WTC11 (cell line): ENCODE measurements at regions not wholly inside any gene's neighbourhood (a gene's known extent, or its start where the extent isn't known, plus 50 kb on each side); places are given as distances from the start of the nearest gene placed in this dataset.

ENCODE experiments used
- ELF4 ChIP-seq: sonication (generic); formaldehyde crosslinking; IDR thresholded peaks from 2 replicates; pipeline ENCODE4 v1.8.1; 2022; ENCODE audit warnings: low read depth, mild to moderate bottlenecking, moderate library complexity, missing genetic modification reagents
- HMGA2 ChIP-seq: fragments of 250-450 bp; sonication (Bioruptor Pico); IDR thresholded peaks from 2 replicates; pipeline ENCODE4 v1.4.0; 2021; ENCODE audit warnings: mild to moderate bottlenecking, moderate library complexity
- SMAD3 ChIP-seq: sonication (generic); formaldehyde crosslinking; IDR thresholded peaks from 2 replicates; pipeline ENCODE4 v1.8.0; 2022; ENCODE audit warnings: missing genetic modification reagents, mild to moderate bottlenecking, borderline replicate concordance
- TF ChIP-seq, protein P1 (sequence below): sonication (generic); formaldehyde crosslinking; conservative IDR thresholded peaks from 2 replicates; pipeline ENCODE4 v1.8.1; 2023; ENCODE audit warnings: mild to moderate bottlenecking, low read depth, missing genetic modification reagents, moderate library complexity
- TF ChIP-seq, protein P2 (sequence below): sonication (generic); formaldehyde crosslinking; IDR thresholded peaks from 2 replicates; pipeline ENCODE4 v1.8.1; 2023; ENCODE audit warnings: mild to moderate bottlenecking, missing genetic modification reagents, moderate library complexity
- TF ChIP-seq, protein P3 (sequence below): fragments of 200-600 bp; IDR thresholded peaks from 2 replicates; pipeline ENCODE4 v1.8.0; 2022; ENCODE audit warnings: antibody characterized with exemption

DNA sequence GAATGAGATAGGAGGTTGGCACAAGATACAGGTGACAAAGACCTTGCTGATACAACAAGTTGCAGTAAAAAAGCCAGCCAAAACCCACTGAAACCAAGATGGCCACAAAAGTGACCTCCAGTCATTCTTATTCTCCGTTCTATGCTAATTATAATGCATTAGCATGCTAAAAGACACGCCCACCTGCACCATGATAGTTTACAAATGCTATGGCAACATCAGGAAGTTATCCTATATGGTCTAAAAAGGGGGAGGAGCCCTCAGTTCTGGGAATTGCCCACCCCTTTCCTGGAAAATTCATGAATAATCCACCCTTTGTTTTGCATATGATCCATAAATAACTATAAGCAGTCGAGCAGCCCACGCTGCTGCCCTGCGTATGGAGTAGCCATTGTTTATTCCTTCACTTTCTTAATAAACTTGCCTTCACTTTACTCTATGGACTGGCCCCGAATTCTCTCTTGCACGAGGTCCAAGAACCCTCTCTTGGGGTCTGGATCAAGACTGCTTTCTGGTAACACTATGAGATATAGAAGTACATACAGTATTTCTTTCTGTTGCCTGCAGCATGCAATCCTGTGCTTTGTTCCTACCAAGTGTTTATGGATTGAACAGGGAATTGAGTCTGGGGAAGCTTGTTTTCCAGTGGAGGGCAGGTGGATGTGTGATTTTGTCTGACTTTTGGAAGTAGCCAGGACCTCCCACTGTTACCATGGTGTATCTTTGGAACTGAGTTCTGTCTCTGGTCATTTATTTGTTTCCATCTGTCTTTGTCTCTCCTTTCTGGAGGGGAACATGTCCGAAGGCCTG, 72.0 kb upstream of the TGM3 start:
- TF ChIP-seq, protein P1, sequence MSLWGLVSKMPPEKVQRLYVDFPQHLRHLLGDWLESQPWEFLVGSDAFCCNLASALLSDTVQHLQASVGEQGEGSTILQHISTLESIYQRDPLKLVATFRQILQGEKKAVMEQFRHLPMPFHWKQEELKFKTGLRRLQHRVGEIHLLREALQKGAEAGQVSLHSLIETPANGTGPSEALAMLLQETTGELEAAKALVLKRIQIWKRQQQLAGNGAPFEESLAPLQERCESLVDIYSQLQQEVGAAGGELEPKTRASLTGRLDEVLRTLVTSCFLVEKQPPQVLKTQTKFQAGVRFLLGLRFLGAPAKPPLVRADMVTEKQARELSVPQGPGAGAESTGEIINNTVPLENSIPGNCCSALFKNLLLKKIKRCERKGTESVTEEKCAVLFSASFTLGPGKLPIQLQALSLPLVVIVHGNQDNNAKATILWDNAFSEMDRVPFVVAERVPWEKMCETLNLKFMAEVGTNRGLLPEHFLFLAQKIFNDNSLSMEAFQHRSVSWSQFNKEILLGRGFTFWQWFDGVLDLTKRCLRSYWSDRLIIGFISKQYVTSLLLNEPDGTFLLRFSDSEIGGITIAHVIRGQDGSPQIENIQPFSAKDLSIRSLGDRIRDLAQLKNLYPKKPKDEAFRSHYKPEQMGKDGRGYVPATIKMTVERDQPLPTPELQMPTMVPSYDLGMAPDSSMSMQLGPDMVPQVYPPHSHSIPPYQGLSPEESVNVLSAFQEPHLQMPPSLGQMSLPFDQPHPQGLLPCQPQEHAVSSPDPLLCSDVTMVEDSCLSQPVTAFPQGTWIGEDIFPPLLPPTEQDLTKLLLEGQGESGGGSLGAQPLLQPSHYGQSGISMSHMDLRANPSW (CRISPR knock-in tag), result no peak
- TF ChIP-seq, protein P2, sequence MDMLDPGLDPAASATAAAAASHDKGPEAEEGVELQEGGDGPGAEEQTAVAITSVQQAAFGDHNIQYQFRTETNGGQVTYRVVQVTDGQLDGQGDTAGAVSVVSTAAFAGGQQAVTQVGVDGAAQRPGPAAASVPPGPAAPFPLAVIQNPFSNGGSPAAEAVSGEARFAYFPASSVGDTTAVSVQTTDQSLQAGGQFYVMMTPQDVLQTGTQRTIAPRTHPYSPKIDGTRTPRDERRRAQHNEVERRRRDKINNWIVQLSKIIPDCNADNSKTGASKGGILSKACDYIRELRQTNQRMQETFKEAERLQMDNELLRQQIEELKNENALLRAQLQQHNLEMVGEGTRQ, result no peak
- TF ChIP-seq ELF4 (CRISPR knock-in tag) (no peak), HMGA2 (CRISPR knock-in tag) (no peak), SMAD3 (CRISPR knock-in tag) (no peak)
- TF ChIP-seq, protein P3, sequence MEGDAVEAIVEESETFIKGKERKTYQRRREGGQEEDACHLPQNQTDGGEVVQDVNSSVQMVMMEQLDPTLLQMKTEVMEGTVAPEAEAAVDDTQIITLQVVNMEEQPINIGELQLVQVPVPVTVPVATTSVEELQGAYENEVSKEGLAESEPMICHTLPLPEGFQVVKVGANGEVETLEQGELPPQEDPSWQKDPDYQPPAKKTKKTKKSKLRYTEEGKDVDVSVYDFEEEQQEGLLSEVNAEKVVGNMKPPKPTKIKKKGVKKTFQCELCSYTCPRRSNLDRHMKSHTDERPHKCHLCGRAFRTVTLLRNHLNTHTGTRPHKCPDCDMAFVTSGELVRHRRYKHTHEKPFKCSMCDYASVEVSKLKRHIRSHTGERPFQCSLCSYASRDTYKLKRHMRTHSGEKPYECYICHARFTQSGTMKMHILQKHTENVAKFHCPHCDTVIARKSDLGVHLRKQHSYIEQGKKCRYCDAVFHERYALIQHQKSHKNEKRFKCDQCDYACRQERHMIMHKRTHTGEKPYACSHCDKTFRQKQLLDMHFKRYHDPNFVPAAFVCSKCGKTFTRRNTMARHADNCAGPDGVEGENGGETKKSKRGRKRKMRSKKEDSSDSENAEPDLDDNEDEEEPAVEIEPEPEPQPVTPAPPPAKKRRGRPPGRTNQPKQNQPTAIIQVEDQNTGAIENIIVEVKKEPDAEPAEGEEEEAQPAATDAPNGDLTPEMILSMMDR, result no peak
